Endothelial cell of umbilical vein (primary cell): ENCODE measurements at regions not wholly inside any gene's neighbourhood (a gene's known extent, or its start where the extent isn't known, plus 50 kb on each side); places are given as distances from the start of the nearest gene placed in this dataset.

Experiments
- BruUV-seq: library from RNA; stranded (reverse); fragments of 400-500 nt; replicated peaks from 2 replicates; lab custom pipeline; 2021; lab: Mats Ljungman, UMichigan
- CTCF ChIA-PET: fragments of 300-600, 350-600 bp; sonication (Branson Sonifier 250); formaldehyde crosslinking; loops from one replicate; lab custom pipeline; 2021; ENCODE audit warnings: antibody characterized with exemption, inconsistent platforms; lab: Charles Lee
- POLR2A ChIA-PET: fragments of 300-600, 350-600 bp; sonication (Branson Sonifier 250); formaldehyde crosslinking; loops from one replicate; lab custom pipeline; 2021; ENCODE audit warnings: antibody characterized with exemption, inconsistent platforms; lab: Charles Lee
- DNase-seq: peaks from one replicate; pipeline ENCODE4 v3.0.0-alpha.2; 2011; ENCODE audit warnings: low read depth, low spot score
- FAIRE-seq: peaks from 2 replicates; lab custom pipeline; 2011; peaks lifted over from hg19 to GRCh38; lab: Jason Lieb, UNC
- H2AFZ ChIP-seq: 2 replicates; pipeline ENCODE4 v1.6.0; 2012; ENCODE audit warnings: low read depth, low read length, control low read depth, inconsistent platforms
- H3K27ac ChIP-seq: 2 replicates; pipeline ENCODE4 v1.5.1; 2011; ENCODE audit warnings: low read depth, mild to moderate bottlenecking, control low read depth, low read length, moderate library complexity; ENCODE audit not compliant: insufficient read depth
- H3K27me3 ChIP-seq, 2 experiments: 2 replicates each; pipeline versions ENCODE4 v1.6.0 to v1.6.1; 2011; ENCODE audit warnings: low read length in 2 of 2, mixed read lengths in 1 of 2; ENCODE audit not compliant: control insufficient read depth in 2 of 2, insufficient read depth in 2 of 2
- H3K36me3 ChIP-seq, 2 experiments: 2 replicates in 1 of 2; 3 replicates in 1 of 2; pipeline ENCODE4 v1.5.1; 2011; ENCODE audit warnings: low read length in 2 of 2, mild to moderate bottlenecking in 1 of 2, moderate library complexity in 1 of 2; ENCODE audit not compliant: control insufficient read depth in 2 of 2, insufficient read depth in 2 of 2; ENCODE audit errors: extremely low read depth in 1 of 2
- H3K4me1 ChIP-seq: 3 replicates; pipeline ENCODE4 v1.5.1; 2011; ENCODE audit warnings: mild to moderate bottlenecking, low read length; ENCODE audit not compliant: control insufficient read depth, insufficient read depth; ENCODE audit errors: extremely low read depth
- H3K4me2 ChIP-seq: 2 replicates; pipeline ENCODE4 v1.6.1; 2011; ENCODE audit warnings: low read length, control low read depth, mixed read lengths; ENCODE audit not compliant: insufficient read depth
- H3K4me3 ChIP-seq, 3 experiments: fragments of 200-600 bp in 1 of 3; sonication (generic), shearing (Covaris generic) in 1 of 3; replicated peaks in 1 of 3; 2 replicates each; pipeline ENCODE4 v1.5.1; 2011 to 2016; ENCODE audit warnings: control low read depth in 3 of 3, low read length in 3 of 3, mild to moderate bottlenecking in 2 of 3, inconsistent platforms in 1 of 3, low read depth in 1 of 3, moderate library complexity in 1 of 3; ENCODE audit not compliant: insufficient read depth in 1 of 3
- H3K79me2 ChIP-seq: 2 replicates; pipeline ENCODE4 v1.6.0; 2012; ENCODE audit warnings: low read length, inconsistent platforms; ENCODE audit not compliant: control insufficient read depth, insufficient read depth
- H3K9ac ChIP-seq: replicated peaks from 2 replicates; pipeline ENCODE3; 2011; ENCODE audit warnings: low read length, control low read depth; ENCODE audit not compliant: insufficient read depth; ENCODE audit errors: extremely low read depth
- H3K9me1 ChIP-seq: replicated peaks from 3 replicates; pipeline ENCODE4 v1.6.0; 2011; ENCODE audit warnings: mild to moderate bottlenecking, low read length; ENCODE audit not compliant: control insufficient read depth, insufficient read depth; ENCODE audit errors: extremely low read depth
- H3K9me3 ChIP-seq: replicated peaks from 2 replicates; pipeline ENCODE4 v1.5.1; 2012; ENCODE audit warnings: low read length, inconsistent platforms; ENCODE audit not compliant: control insufficient read depth, insufficient read depth
- H4K20me1 ChIP-seq: replicated peaks from 2 replicates; pipeline ENCODE3; 2011; ENCODE audit warnings: mild to moderate bottlenecking, low read length; ENCODE audit not compliant: control insufficient read depth, insufficient read depth; ENCODE audit errors: extremely low read depth
- EZH2 ChIP-seq: IDR thresholded peaks from 2 replicates; pipeline ENCODE4 v1.6.1; 2012; ENCODE audit warnings: borderline replicate concordance, low read depth, mild to moderate bottlenecking, moderate library complexity, low read length, inconsistent platforms; ENCODE audit not compliant: severe bottlenecking
- JUN ChIP-seq: IDR thresholded peaks from 2 replicates; pipeline ENCODE4 v1.6.1; 2011; ENCODE audit warnings: borderline replicate concordance, low read depth; ENCODE audit not compliant: insufficient read length, insufficient read depth
- MAX ChIP-seq: IDR thresholded peaks from 2 replicates; pipeline ENCODE4 v1.6.1; 2011; ENCODE audit not compliant: insufficient read depth, insufficient read length
- POLR2A ChIP-seq: IDR thresholded peaks from 2 replicates; pipeline ENCODE4 v1.6.1; 2012; ENCODE audit warnings: low read depth, mild to moderate bottlenecking, control low read depth, low read length
- POLR2AphosphoS5 ChIP-seq: IDR thresholded peaks from 2 replicates; pipeline ENCODE4 v1.6.1; 2012; ENCODE audit warnings: low read depth, mild to moderate bottlenecking, control low read depth, low read length, moderate library complexity; ENCODE audit not compliant: insufficient read depth
- dilution Hi-C: fragments of 300-500 bp; cut with MboI; formaldehyde crosslinking; loops from one replicate; pipeline ENCODE4 v1.15.0; 2019; ENCODE audit warnings: low sequenced_read_pairs; ENCODE audit not compliant: extremely low pct_ligation_motif_present
- intact Hi-C: fragments of 100-400 bp; cut with micrococcal nuclease; formaldehyde crosslinking; loops from one replicate; pipeline ENCODE4 v1.10.0; 2022

- Histone ChIP-seq H4K20me1 (no peaks in the 10 kb centered on the region), H3K9me1 (no peaks in the 10 kb centered on the region), H3K36me3 (no peaks in the 10 kb centered on the region), H3K9me3 (no peaks in the 10 kb centered on the region), H3K79me2 (no peaks in the 10 kb centered on the region), H3K27me3 (no peaks in the 10 kb centered on the region), H3K4me1 (no peaks in the 10 kb centered on the region), H3K27ac (no peak overlapping the region), H3K9ac (no peak overlapping the region), H3K4me3 (no peak overlapping the region), H2AFZ (no peak overlapping the region), H3K4me2 (no peak overlapping the region)
- DNase-seq (no peak), FAIRE-seq (no peak)
- ChIA-PET CTCF (no interaction called here), POLR2A (no interaction called here)
- dilution Hi-C loops (no loop called here), intact Hi-C loops (no loop called here)
- no TSS peak for BruUV-seq
- TF ChIP-seq MAX: no peak
Measured at GRCh38 chr2:8222979-8223694, 458.7 kb upstream of the ID2 start.

DNA sequence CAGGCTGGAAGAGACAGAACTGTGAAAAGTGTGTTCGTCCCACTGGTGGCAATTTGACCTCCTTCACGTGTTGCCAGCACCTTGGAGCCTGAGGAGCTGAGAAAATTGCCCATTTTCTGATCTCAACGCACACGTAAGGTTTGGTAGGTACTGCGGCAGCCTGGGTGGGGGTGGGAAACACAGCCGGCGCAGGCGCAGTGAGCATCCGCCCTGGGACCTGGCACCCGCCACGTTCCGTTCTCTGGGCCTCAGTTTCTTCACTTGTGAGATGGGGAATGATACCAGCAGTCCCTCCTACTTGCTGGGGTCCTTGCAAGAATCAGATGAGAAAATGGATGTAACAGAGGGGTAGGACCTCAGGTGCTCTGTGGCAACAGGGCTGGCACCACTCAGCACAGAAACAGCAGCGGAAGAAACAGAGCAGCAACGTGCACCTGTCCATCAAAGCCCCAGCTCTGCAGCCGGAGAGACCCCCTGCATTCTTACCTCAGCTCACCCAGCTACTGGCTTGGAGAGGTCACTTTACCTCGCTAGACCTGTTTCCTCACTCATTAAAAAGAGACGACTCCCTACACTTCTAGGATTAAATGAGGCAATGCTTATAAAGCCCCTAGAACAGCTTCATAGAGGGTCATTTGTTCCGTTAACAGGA, 458.0 kb upstream of the ID2 start:
- FAIRE-seq (no peak), DNase-seq (no peak)
- Histone ChIP-seq H3K9me3 (no peaks in the 10 kb centered on the region), H3K36me3 (no peaks in the 10 kb centered on the region), H3K9ac (no peak overlapping the region), H3K4me1 (no peaks in the 10 kb centered on the region), H3K27me3 (no peaks in the 10 kb centered on the region), H4K20me1 (no peaks in the 10 kb centered on the region), H3K79me2 (no peaks in the 10 kb centered on the region), H2AFZ (no peak overlapping the region), H3K4me2 (no peak overlapping the region), H3K9me1 (no peaks in the 10 kb centered on the region), H3K4me3 (no peak overlapping the region), H3K27ac (no peak overlapping the region)
- no TSS peak for BruUV-seq
- ChIA-PET CTCF (no interaction called here), POLR2A (no interaction called here)
- TF ChIP-seq POLR2A (no peak), POLR2AphosphoS5 (no peak), EZH2 (no peak), JUN (no peak)
- intact Hi-C loops: no loop called here
- dilution Hi-C loops: no loop called here
